ENCODE measurements at regions not wholly inside any gene's neighbourhood (a gene's known extent, or its start where the extent isn't known, plus 50 kb on each side); places are given as distances from the start of the nearest gene placed in this dataset.

GRCh38 chr5:68817632-68818031, 276.2 kb upstream of the SLC30A5 start:
- H3K4me3 ChIP-seq (ENCODE audit: low read depth, low read length): no peak overlapping the region
- DNase-seq (ENCODE audit: low read depth): no peak
- TF ChIP-seq CTCF (IDR thresholded peaks at IDR 0.05; ENCODE audit: insufficient read depth, low read length): no peak

GRCh38 chr5:68818057-68818695, 275.6 kb upstream of the SLC30A5 start:
- DNase-seq (ENCODE audit: low read depth): no peak
- H3K4me3 ChIP-seq (ENCODE audit: low read depth, low read length): no peak overlapping the region
- no peak for TF ChIP-seq CTCF (IDR thresholded peaks at IDR 0.05; ENCODE audit: insufficient read depth, low read length)

- TF ChIP-seq CTCF (IDR thresholded peaks at IDR 0.05; ENCODE audit: insufficient read depth, low read length): no peak
- DNase-seq (ENCODE audit: low read depth): no peak
- H3K4me3 ChIP-seq (ENCODE audit: low read depth, low read length): no peak overlapping the region
Observed at GRCh38 chr5:68818870-68819269, 274.9 kb upstream of the SLC30A5 start.

- no peak overlapping the region for H3K4me3 ChIP-seq (ENCODE audit: low read depth, low read length)
- DNase-seq (ENCODE audit: low read depth): no peak
- no peak for TF ChIP-seq CTCF (IDR thresholded peaks at IDR 0.05; ENCODE audit: insufficient read depth, low read length)
Observed at GRCh38 chr5:68821056-68821455, 272.8 kb upstream of the SLC30A5 start.

GRCh38 chr5:68822796-68823195, 271.0 kb upstream of the SLC30A5 start:
- no peak for TF ChIP-seq CTCF (IDR thresholded peaks at IDR 0.05; ENCODE audit: insufficient read depth, low read length)
- DNase-seq (ENCODE audit: low read depth): no peak
- H3K4me3 ChIP-seq (ENCODE audit: low read depth, low read length): no peak overlapping the region

- no peak for TF ChIP-seq CTCF (IDR thresholded peaks at IDR 0.05; ENCODE audit: insufficient read depth, low read length)
- H3K4me3 ChIP-seq (ENCODE audit: low read depth, low read length): no peak overlapping the region
- DNase-seq (ENCODE audit: low read depth): no peak
Observed at GRCh38 chr5:68823301-68823700, 270.5 kb upstream of the SLC30A5 start.

GRCh38 chr5:68830377-68830898, 263.4 kb upstream of the SLC30A5 start:
- no peak for DNase-seq (ENCODE audit: low read depth)
- H3K4me3 ChIP-seq (ENCODE audit: low read depth, low read length): no peak overlapping the region
- no peak for TF ChIP-seq CTCF (IDR thresholded peaks at IDR 0.05; ENCODE audit: insufficient read depth, low read length)

Measured in fibroblast of the aortic adventitia (primary cell).